Ascending aorta (tissue), 2 donors: ENCODE measurements at regions not wholly inside any gene's neighbourhood (a gene's known extent, or its start where the extent isn't known, plus 50 kb on each side); places are given as distances from the start of the nearest gene placed in this dataset.

ENCODE experiments used
- DNase-seq, 2 donors: peaks; one replicate each; pipeline ENCODE4 v3.0.0-alpha.2; 2019; ENCODE audit warnings: low spot score in 2 of 2
- H3K27ac ChIP-seq, 2 donors: fragments of 200-600 bp; sonication (generic); one replicate each; pipeline ENCODE4 v1.5.1; 2016 to 2017; ENCODE audit warnings: mild to moderate bottlenecking in 1 of 2
- H3K27me3 ChIP-seq: fragments of 200-600 bp; sonication (generic); one replicate; pipeline ENCODE4 v1.5.1; 2017
- H3K36me3 ChIP-seq, 2 donors: fragments of 200-600 bp; sonication (generic); one replicate each; pipeline ENCODE4 v1.5.1; 2016
- H3K4me1 ChIP-seq, 2 donors: fragments of 200-600 bp; sonication (generic); one replicate each; pipeline ENCODE4 v1.5.1; 2016 to 2017; ENCODE audit warnings: mild to moderate bottlenecking in 1 of 2
- H3K4me3 ChIP-seq, 2 donors: fragments of 200-600 bp; sonication (generic); one replicate each; pipeline ENCODE4 v1.5.1; 2016 to 2017; ENCODE audit warnings: mild to moderate bottlenecking in 1 of 2
- H3K9me3 ChIP-seq, 2 donors: fragments of 200-600 bp; sonication (generic); one replicate each; pipeline ENCODE4 v1.5.1; 2016
- intact Hi-C: fragments of 100-400 bp; cut with DNase I; formaldehyde crosslinking; loops from one replicate; pipeline ENCODE4 v1.15.1; 2023
- TF ChIP-seq, protein P1 (sequence below), 3 experiments: fragments of 200-600 bp in 2 of 3; fragments of 450-650 bp in 1 of 3; sonication (generic) in 2 of 3; IDR thresholded peaks; one replicate each; pipeline ENCODE4 v1.5.1; 2016 to 2019; ENCODE audit warnings: antibody characterized with exemption in 3 of 3, mild to moderate bottlenecking in 1 of 3, moderate library complexity in 1 of 3

DNA sequence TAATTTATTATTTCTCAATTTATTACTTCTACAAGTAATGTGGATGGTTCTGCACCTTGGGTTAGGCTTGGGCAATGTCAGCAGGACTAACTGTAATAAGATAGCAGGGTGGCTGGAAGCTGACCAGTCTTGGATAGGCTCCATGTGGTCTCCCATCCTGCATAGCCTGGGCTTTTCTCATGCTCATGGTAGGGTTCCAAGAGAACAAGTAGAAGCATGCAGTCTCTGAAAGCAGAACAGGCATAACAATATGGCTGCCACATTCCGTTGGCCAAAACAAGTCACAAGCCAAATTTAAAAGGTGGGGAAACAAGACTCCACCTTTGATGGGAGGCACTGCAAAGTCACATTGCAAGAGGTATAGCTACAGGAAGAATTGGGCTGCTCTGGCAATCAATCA is 98.6 kb upstream of the MDFIC start:
- TF ChIP-seq, protein P1, sequence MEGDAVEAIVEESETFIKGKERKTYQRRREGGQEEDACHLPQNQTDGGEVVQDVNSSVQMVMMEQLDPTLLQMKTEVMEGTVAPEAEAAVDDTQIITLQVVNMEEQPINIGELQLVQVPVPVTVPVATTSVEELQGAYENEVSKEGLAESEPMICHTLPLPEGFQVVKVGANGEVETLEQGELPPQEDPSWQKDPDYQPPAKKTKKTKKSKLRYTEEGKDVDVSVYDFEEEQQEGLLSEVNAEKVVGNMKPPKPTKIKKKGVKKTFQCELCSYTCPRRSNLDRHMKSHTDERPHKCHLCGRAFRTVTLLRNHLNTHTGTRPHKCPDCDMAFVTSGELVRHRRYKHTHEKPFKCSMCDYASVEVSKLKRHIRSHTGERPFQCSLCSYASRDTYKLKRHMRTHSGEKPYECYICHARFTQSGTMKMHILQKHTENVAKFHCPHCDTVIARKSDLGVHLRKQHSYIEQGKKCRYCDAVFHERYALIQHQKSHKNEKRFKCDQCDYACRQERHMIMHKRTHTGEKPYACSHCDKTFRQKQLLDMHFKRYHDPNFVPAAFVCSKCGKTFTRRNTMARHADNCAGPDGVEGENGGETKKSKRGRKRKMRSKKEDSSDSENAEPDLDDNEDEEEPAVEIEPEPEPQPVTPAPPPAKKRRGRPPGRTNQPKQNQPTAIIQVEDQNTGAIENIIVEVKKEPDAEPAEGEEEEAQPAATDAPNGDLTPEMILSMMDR (IDR thresholded peaks at IDR 0.05) = no peak
- DNase-seq = no peak
- H3K4me3 ChIP-seq = no peak overlapping the region
- no peak overlapping the region for H3K27ac ChIP-seq
- H3K27me3 ChIP-seq = no peaks in the 10 kb centered on the region
- intact Hi-C loops = no loop called here
- no peaks in the 10 kb centered on the region for H3K36me3 ChIP-seq
- H3K9me3 ChIP-seq = peaks cover 4 to 9% of the 10 kb centered on the region in 2 donors
- H3K4me1 ChIP-seq = peaks cover 0 to 14% of the 10 kb centered on the region in 2 donors

DNA sequence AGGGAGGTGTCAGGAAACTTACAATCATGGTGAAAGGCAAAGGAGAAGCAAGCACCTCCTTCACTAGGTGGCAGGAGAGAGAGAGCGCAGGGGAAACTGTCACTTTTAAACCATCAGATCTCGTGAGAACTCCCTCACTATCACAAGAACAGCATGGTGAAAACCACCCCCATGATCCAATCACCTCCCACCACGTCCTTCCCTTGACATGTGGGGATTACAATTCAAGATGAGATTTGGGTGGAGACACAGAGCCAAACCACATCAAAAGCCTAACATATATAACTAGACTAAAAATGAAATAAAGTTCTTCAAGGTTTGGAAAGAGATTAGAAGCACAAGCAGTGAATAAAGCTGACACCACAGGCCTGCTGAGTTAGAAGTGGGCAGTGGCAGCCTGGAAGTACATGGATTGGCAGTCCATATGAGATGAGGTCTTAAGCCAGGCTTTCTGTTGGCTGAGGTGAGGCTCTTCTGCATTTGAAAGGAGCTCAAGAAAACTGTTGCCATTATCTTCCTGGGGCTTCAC is 96.4 kb upstream of the MDFIC start:
- no peak for DNase-seq
- H3K9me3 ChIP-seq = peaks cover 4 to 9% of the 10 kb centered on the region in 2 donors
- H3K27me3 ChIP-seq = no peaks in the 10 kb centered on the region
- no peaks in the 10 kb centered on the region for H3K36me3 ChIP-seq
- no peak overlapping the region for H3K4me3 ChIP-seq
- H3K4me1 ChIP-seq = no peaks in the 10 kb centered on the region
- intact Hi-C loops = no loop called here
- no peak overlapping the region for H3K27ac ChIP-seq
- TF ChIP-seq, protein P1 (IDR thresholded peaks at IDR 0.05) = no peak

DNA sequence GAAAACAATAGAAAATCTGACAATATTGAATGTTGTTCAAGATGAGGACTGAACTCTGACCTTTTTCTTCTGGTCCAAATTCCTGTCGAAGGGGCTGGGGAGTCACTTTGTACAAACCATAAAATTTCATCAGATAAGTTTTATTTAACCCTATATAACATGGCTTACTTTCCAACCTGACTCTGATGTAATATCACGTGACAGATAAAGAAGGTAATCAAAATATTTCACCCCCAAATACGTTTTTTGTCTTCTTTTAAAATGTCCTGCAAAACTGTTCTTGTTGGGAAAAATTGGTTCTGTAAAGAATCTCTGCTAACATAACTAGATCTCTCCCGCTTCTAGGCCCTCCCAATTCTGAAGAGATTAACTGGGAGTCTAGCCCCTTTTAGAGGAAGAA is 90.9 kb upstream of the MDFIC start:
- intact Hi-C loops = no loop called here
- H3K27ac ChIP-seq = no peak overlapping the region
- no peak for DNase-seq
- no peak overlapping the region for H3K4me3 ChIP-seq
- H3K27me3 ChIP-seq = no peaks in the 10 kb centered on the region
- H3K9me3 ChIP-seq = peaks cover 4 to 9% of the 10 kb centered on the region in 2 donors
- no peaks in the 10 kb centered on the region for H3K36me3 ChIP-seq
- no peaks in the 10 kb centered on the region for H3K4me1 ChIP-seq
- TF ChIP-seq, protein P1 (IDR thresholded peaks at IDR 0.05) = no peak

DNA sequence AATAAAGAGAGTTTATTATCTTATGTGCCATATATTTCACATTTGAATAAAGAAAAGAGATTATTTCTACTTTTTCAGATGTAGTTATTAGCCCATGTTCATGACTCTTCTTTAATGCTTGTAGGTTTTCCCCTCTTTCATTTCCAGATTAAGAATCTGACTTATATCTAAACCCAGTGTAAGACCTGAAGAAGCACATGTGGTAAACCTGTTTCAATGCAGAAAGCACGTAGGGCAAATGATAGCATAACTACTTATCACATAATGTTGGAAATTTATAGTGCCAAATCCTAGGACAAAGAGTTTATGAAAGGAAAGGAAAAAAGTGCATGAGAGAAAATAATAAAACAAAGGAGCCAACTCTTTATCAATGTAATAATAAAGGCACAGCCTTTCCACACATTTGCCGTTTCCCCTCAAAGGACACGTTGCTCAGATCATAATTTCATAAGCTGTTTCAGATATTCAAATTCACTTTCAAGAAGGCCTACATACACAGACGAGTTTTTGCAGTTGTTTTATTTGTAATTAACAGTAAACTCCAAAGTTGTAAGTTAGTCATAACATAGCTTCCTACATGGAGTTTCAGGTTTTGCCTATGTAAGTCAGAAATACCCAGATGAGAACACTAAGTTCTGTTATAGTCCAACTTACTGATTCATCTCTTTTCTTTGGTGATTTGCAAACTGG is 88.8 kb upstream of the MDFIC start:
- Histone ChIP-seq H3K36me3 (no peaks in the 10 kb centered on the region), H3K27ac (no peak overlapping the region), H3K4me3 (no peak overlapping the region), H3K4me1 (no peaks in the 10 kb centered on the region), H3K27me3 (no peaks in the 10 kb centered on the region), H3K9me3 (no peaks in the 10 kb centered on the region)
- TF ChIP-seq, protein P1 (IDR thresholded peaks at IDR 0.05) = no peak
- no peak for DNase-seq
- intact Hi-C loops = no loop called here

DNA sequence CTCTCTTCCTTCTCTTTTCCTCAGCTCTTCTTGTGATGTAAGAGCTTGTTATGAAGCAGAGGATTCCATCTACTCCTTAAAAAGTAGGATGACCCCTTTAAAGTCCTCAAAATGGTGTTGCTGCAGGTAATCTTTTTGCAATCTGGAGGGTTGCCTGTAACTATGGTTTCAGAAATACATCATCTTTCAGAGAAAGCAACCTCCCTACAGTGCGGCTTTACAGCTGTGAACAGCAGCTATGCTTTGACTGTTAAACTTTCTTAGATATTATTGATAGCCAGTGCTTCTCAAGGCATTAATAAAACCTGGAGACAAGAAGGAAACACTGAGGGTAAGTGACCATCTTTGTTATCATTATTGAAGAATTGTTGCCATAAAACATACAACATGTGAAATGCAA is 86.6 kb upstream of the MDFIC start:
- H3K27me3 ChIP-seq = no peaks in the 10 kb centered on the region

More for the DNA sequence above, 86.6 kb upstream of the MDFIC start:
- DNase-seq = no peak
- Histone ChIP-seq H3K27ac (no peak overlapping the region), H3K36me3 (no peaks in the 10 kb centered on the region), H3K4me1 (no peaks in the 10 kb centered on the region), H3K4me3 (no peak overlapping the region), H3K9me3 (no peaks in the 10 kb centered on the region)
- intact Hi-C loops = no loop called here
- TF ChIP-seq, protein P1 (IDR thresholded peaks at IDR 0.05) = no peak
